ENCODE measurements at regions not wholly inside any gene's neighbourhood (a gene's known extent, or its start where the extent isn't known, plus 50 kb on each side); places are given as distances from the start of the nearest gene placed in this dataset.

GRCh38 chr2:175628243-175628642 lies 373.8 kb downstream of the LNPK start (continued):
- no peak for TF ChIP-seq CTCF (IDR thresholded peaks at IDR 0.05 in 2 of 3, conservative IDR thresholded peaks at IDR 0.05 in 1 of 3; ENCODE audit: borderline replicate concordance in 1 of 3, insufficient read depth in 1 of 3, low read depth in 2 of 3, low read length in 2 of 3)
- TF ChIP-seq EGR1 (IDR thresholded peaks at IDR 0.05; ENCODE audit: low read depth) = no peak
- TF ChIP-seq YY1 (IDR thresholded peaks at IDR 0.05; ENCODE audit: extremely low read depth, insufficient replicate concordance, low read depth, low read length) = no peak
- TF ChIP-seq MAX (IDR thresholded peaks at IDR 0.05) = no peak
- no peak for TF ChIP-seq EZH2 (IDR thresholded peaks at IDR 0.05)
- no peak for TF ChIP-seq JUND (IDR thresholded peaks at IDR 0.05)
- no peak for TF ChIP-seq FOSL1 (IDR thresholded peaks at IDR 0.05; ENCODE audit: low read depth)
- no peak for TF ChIP-seq SIN3A (IDR thresholded peaks at IDR 0.05; ENCODE audit: low read depth)
- TF ChIP-seq CBX3 (IDR thresholded peaks at IDR 0.05; ENCODE audit: low read depth) = no peak
- no peak for TF ChIP-seq RAD21 (IDR thresholded peaks at IDR 0.05; ENCODE audit: low read depth)

GRCh38 chr2:175627405-175627804 lies 374.7 kb downstream of the LNPK start:
- POLR2A ChIA-PET = no interaction called here
- Histone ChIP-seq H3K27ac (ENCODE audit: low read depth, low read length) (no peak overlapping the region), H3K9ac (ENCODE audit: low read length) (no peak overlapping the region), H3K9me2 (ENCODE audit: insufficient read depth) (no peaks in the 10 kb centered on the region), H3K4me2 (ENCODE audit: low read length) (no peak overlapping the region), H3K4me3 (replicated peaks in 1 of 2; ENCODE audit: low read depth in 1 of 2, low read length in 2 of 2) (no peak overlapping the region), H2AFZ (ENCODE audit: low read depth, low read length, poor library complexity, severe bottlenecking) (no peak overlapping the region), H4K20me1 (ENCODE audit: insufficient read depth) (no peaks in the 10 kb centered on the region), H3K79me2 (ENCODE audit: insufficient read depth, low read length) (no peaks in the 10 kb centered on the region), H3K27me3 (ENCODE audit: insufficient read depth, low read length) (no peaks in the 10 kb centered on the region; the same call in 1 of the 2 replicates), H3K9me3 (ENCODE audit: control insufficient read depth in 1 of 2, insufficient read depth in 1 of 2, low read depth in 1 of 2, low read length in 2 of 2) (no peaks in the 10 kb centered on the region), H3K4me1 (ENCODE audit: control insufficient read depth in 1 of 2, insufficient read depth in 2 of 2, low read length in 2 of 2) (no peaks in the 10 kb centered on the region), H3K36me3 (ENCODE audit: control insufficient read depth in 1 of 2, insufficient read depth in 2 of 2, low read length in 2 of 2) (no peaks in the 10 kb centered on the region)
- BruUV-seq (replicated peaks) = no TSS peak
- RAD21 ChIA-PET (ENCODE audit: low non-redundant PET in 1 of 2, low total read pairs in 2 of 2, uncharacterized antibody in 2 of 2, unreplicated experiment in 2 of 2) = no interaction called here
- CTCF ChIA-PET = no interaction called here
- intact Hi-C loops (cut with micrococcal nuclease) = no loop called here
- no peak for DNase-seq (ENCODE audit: low read depth, low spot score)
- ATAC-seq = no peak
- TF ChIP-seq POLR2AphosphoS5 (IDR thresholded peaks at IDR 0.05; ENCODE audit: low read depth, low read length) (no peak), CTCF (IDR thresholded peaks at IDR 0.05 in 2 of 3, conservative IDR thresholded peaks at IDR 0.05 in 1 of 3; ENCODE audit: borderline replicate concordance in 1 of 3, insufficient read depth in 1 of 3, low read depth in 2 of 3, low read length in 2 of 3) (no peak), EZH2 (IDR thresholded peaks at IDR 0.05) (no peak), SRF (IDR thresholded peaks at IDR 0.05; ENCODE audit: low read depth) (no peak), TCF7L2 (IDR thresholded peaks at IDR 0.05; ENCODE audit: borderline replicate concordance, extremely low read depth, insufficient read depth, insufficient read length) (no peak), JUND (IDR thresholded peaks at IDR 0.05) (no peak), YY1 (IDR thresholded peaks at IDR 0.05; ENCODE audit: extremely low read depth, insufficient replicate concordance, low read depth, low read length) (no peak), FOSL1 (IDR thresholded peaks at IDR 0.05; ENCODE audit: low read depth) (no peak), SP1 (IDR thresholded peaks at IDR 0.05; ENCODE audit: low read depth) (no peak), ZBTB33 (IDR thresholded peaks at IDR 0.05; ENCODE audit: extremely low read depth, insufficient replicate concordance, low read length) (no peak), ELF1 (IDR thresholded peaks at IDR 0.05; ENCODE audit: borderline replicate concordance, low read depth) (no peak), POLR2A (IDR thresholded peaks at IDR 0.05; ENCODE audit: borderline replicate concordance, extremely low read depth, insufficient read depth, insufficient read length) (no peak)
